ENCODE measurements at regions not wholly inside any gene's neighbourhood (a gene's known extent, or its start where the extent isn't known, plus 50 kb on each side); places are given as distances from the start of the nearest gene placed in this dataset.

DNA sequence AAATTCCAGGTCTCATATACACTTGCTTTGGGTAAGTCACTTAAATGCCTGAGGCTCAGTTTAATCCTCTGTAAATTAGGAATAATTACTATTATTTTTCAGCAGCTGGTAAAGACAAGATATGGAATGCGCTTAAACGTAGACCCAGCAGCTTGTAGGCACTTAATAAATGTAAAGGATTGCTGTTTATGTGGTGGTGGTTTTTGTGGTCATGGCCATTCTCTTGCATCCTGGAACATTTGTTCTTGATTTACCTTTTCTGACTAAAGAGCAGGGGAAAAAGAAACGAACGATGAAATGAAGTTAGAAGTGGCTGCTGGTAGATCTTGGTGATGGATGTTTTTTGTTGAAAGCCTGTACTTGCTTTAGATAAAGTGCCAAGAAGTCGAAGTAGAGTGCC, 195.0 kb upstream of the FOXD3 start:
- no peak for DNase-seq

- DNase-seq = no peak
Measured at GRCh38 chr1:63128556-63128955, 193.8 kb upstream of the FOXD3 start.

DNA sequence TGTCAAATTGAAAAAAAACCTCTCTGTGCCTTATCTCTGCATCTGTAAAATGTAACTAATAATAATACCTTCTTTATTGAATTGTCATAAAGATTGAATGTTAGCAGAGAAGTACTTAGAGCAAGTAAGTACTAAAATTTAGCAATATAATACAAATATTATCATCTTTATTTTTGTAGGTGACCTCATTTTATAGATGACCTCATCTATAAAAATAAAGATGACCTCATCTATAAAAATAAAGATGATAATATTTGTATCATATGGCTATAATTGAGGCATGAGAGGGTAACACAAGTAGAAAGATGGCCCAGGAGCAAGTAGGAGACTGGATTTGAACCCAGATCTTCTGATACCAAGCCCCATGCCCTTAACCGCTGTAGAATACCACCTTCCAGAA, 193.2 kb upstream of the FOXD3 start:
- DNase-seq = no peak

DNA sequence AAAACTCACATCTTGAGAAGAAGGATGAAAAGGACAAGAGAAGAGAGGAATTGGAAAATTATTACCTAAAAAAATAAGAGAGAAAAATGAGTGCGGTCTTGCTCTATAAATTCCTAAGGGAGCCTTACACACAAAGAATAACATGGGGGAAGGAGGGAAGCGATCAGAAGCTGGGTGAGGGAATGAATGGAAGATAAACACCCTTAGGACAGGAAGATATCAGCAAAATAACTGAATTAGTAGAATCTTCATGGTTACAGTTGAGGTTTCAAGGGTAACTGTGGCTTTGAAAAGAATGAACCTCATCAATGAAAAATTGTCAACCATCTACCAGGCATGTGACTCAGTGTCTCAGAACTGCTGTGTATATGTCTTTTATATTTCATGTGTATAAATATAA, 192.5 kb upstream of the FOXD3 start:
- no peak for DNase-seq

DNA sequence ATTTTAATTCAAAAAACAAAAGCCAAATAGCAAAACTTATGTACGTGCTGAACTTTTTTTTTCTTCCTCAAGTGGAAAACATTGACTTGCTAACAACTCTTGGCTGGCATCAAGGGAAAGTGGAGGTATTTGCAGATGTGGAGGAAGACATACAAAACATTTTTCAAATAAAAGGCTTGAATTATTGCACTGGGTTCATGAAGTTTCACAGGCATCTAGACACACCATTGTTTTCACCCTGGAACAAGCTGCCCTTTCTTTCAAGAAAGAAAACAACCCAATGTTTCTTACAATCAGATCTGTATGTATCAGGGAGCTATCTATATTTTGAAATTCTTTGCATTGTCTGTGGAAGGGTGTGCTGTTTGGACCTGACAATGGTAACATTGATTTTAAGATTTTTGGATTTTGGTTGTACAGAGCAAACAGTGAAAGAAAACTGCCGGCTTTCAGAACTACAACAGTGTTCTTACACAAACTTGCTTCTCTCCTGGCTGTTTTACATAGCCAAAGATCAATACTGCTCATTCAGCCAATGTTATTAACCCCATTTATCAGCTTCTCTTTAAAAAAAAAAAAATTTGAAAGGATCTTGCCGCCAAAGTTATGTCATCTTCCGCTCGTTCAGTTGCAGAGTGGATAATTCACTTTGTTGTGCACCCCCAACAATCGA, 187.7 kb upstream of the FOXD3 start:
- DNase-seq = no peak

GRCh38 chr1:63135174-63135512, 187.2 kb upstream of the FOXD3 start:
- no peak for DNase-seq

DNA sequence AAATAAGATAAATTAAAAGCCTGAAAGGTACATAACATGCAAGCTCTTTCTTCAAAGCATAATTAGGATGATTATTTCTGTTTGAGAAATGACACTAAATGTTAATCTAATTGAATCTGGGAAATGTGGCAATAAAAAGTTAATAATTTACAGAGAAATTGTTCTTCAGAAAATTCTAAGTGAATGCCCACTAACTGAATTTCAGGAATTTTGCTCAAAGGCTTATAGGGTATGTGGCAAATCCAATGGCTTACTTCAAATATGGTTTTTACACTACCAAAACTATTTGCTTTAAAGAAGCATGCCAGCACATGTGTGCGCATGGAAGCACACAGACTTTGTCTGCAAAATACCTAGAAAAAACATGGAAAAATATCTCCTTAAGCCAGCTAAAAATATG, 186.6 kb upstream of the FOXD3 start:
- no peak for DNase-seq

DNA sequence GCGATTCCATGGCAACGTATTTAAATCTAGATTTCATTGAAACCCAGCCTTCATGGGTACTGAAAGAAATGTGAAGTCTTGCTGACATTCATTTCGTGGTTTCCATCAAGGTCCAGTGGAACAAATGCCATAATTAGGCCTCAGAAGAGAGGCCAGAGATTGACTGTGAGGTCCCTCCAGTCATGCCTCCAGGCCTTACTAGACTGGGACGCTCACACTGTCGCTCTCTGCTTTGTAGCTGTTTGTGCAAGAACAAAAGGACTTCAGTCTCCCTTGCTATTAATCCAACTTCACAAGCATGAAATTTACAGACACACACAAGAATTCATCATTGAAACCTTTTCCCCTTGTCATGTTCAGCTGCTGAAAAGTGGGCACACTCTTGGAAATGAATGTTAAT, 180.4 kb upstream of the FOXD3 start:
- no peak for DNase-seq

- DNase-seq = no peak
Measured at GRCh38 chr1:63143482-63143881, 178.9 kb upstream of the FOXD3 start.

GRCh38 chr1:63147783-63148182, 174.6 kb upstream of the FOXD3 start:
- no peak for DNase-seq

DNA sequence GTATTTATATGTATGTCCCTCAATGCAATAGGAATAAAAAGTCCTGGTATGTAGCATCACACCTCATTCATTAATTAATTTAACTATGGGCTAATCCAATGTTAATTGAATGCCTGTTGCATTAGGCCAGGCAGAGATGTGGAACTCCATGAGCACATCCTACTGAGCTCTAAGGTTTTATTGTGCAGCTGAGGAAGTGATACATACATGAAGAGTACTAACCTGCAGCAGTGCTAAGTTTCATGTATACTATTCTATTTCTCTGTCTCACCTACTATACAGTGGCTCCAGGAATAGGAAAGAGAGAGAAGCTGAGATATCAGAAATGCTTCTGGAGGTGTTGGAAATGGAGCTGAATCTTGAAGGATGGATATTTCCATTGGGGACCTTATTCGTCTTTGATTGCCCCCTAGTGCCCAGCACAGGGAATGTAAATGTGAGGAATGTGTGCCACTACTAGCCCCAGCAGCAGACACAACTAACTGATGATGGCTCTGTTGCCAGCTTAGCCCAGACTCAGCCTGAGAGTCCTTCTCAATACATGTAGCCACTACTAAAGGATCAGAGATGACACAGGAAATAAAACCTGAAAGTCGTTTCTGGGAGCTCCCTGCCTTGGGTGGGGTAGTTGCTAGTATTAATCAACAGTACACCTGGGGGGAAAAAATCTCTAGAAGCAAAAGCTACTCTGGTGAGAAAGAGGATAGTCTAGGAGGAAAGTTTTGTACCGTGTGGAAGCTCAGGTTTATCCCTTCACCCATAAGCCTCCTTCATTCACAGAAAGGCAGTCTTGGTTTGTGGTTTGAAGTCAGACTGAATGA, 173.3 kb upstream of the FOXD3 start:
- DNase-seq = peak; percentile 42

- DNase-seq = no peak
Measured at GRCh38 chr1:63152572-63152971, 169.8 kb upstream of the FOXD3 start.

DNA sequence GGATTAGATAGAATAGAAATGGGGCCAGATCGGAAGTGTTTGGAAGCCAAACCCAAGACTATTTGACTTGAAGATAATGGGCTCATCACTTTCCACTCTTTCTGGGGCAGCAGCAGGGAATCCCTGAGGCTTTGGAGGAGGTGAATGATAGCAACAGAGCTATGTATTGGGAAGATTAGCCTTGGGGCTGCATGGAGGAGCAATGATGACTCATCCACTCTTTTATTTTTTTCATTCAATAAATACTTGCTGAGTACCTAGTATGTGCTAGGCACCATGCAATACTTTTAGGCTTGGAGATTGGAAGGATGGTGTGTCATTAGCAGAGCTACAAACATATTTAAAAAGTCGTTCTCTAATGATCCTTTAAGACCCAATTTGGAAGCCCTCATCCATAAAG, 166.9 kb upstream of the FOXD3 start:
- no peak for DNase-seq

DNA sequence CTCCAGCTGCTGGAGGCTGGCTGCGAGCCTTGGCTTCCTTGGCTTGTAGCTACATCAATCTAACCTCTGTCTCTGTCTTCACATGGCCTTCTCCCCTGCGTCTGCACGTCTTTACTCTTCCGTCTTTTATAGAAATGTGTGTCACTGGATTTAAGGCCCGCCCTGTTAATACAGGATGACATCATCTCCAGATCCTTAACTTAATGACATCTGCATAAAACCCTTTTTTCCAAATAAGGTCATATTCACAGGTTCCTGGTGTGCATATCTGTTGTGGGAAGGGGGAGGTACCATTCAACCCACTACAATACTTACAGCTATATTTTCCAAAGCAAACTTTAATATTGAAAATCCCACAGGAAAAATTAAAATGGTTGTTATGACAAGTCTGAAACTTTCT, 165.3 kb upstream of the FOXD3 start:
- no peak for DNase-seq

GRCh38 chr1:63169057-63169456, 153.3 kb upstream of the FOXD3 start:
- DNase-seq = no peak

DNA sequence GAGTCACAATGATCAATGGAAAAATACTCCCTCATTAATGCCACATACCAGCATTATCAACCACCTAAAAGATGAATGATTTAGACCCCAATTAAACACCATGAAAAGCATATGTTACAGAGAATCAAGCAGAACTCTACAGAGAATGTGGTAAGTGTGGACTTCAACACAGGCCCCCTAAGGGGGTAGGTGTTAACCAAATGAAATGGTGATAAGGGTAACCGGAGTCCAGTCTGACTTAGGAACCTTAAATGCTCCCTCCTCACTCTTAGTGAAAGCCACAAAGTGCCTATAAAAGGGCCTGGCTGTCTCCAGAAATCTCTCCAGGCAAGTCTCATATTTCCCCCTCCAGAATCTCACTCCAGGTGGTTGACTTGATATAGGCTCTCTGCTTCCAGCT, 149.2 kb upstream of the FOXD3 start:
- no peak for DNase-seq

DNA sequence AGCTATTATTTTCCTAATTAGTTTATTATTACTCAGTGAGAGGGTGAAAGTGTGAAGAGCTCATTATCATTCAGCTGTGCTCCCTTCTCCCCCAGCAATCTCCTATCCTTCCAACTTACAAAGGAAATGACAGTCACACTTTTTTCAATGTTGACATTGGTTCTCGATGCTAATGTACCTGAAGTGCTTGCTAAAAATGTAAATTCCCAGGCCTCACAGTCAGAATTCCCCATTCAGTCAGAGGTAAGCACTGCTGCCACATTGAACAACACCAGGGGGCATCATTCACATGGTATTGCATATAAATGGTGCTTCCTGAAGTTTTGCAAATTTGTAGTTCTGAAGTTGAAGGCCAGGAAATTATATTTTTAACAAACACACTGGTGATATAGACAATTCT, 132.7 kb upstream of the FOXD3 start:
- DNase-seq = no peak

DNA sequence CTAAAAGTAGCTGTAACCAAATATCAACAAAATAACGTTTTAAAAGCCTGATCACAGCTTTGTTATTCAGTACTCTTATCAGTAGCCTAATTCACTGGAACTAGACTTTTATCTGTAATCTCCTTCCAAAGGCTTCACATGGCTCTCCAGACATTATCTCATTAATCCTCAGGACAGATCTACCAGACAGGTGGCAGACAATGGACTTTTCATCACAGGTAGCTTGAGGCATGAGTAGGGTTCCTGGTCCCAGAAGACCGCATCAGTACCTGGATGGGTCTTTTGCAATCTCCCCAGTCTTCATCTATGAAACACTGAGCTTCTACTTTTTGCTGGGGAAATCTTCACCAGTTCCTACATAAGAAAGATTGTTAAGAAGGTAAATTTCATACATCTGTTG, 132.2 kb upstream of the FOXD3 start:
- DNase-seq = no peak

- no peak for DNase-seq
Measured at GRCh38 chr1:63198871-63199394, 123.4 kb upstream of the FOXD3 start.

DNA sequence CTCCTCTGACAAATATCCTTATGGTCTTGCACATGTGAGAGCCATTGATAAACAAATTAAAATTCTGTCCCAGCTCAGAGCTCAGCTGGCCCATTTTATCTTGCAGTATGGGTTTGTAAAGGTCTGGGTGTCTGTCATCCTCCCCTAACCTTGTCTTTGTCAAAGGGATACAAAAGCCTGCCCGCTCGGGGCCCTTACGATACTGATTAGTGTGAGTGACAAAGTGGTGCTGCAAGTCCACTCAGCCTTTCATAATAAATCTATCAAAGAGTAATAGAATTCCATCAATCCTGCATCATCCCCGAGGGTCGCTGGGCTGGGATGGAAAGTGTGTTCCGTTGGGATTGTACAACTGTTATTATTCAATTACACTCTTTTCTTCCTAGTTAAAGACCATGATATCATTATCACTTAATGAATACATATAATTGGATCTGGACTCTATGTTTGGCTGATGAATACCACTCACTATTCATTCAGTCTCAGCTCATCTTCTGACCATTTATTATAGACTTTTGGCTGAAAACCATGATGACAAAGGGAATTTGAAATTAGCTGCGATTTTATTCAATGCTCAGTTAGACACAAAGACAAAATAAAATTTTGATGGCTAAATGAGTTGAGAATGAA, 122.5 kb upstream of the FOXD3 start:
- DNase-seq = no peak

GRCh38 chr1:63200676-63201075, 121.7 kb upstream of the FOXD3 start:
- no peak for DNase-seq

DNA sequence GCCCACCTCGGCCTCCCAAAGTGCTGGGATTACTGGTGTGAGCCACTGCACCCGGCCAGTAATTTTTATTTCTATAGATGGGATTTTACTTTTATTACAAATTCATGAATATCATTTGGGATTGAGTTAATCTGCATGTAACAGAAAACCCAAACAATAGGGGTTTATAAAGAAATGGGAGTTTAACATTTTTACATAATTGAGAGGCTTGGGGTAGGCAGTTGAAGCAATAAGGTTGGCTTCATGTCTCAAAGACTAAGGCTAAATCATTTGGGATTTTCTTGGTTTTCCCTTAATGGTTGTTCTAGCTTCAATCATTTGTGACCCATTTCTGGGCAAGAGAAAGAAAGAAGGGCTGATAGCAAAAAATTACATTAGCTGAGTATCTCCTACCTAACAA, 118.7 kb upstream of the FOXD3 start:
- no peak for DNase-seq

- DNase-seq = no peak
Measured at GRCh38 chr1:63205776-63206175, 116.6 kb upstream of the FOXD3 start.

DNA sequence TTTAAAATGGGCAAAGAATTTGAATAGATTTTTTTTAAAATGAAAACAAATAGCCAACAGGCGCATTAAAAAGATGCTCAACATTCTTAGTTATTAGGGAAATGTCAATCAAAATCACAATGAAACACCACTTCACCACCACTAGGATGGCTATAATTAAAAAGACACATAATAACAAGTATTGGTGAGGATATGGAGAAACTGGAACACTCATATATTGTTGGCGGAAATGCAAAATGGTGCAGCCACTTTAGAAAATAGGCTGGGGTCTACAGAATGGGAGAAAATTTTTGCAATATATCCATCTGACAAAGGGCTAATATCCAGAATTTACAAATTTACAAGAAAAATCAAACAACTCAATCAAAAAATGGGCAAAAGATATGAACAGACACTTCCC, 107.8 kb upstream of the FOXD3 start:
- DNase-seq = no peak
